IMR-90 (cell line): ENCODE measurements at regions not wholly inside any gene's neighbourhood (a gene's known extent, or its start where the extent isn't known, plus 50 kb on each side); places are given as distances from the start of the nearest gene placed in this dataset.
"Not testable (repeated sequence)": the region's sequence is repeated elsewhere in the genome, so short reads cannot be mapped to it uniquely, and the experiment has no call there.

Experiments used
- BHLHE40 ChIP-seq: fragments of 150-350 bp; IDR thresholded peaks from 2 replicates; pipeline ENCODE4 v1.6.1; 2016; ENCODE audit warnings: mild to moderate bottlenecking, low read depth, low read length
- RCOR1 ChIP-seq: IDR thresholded peaks from 2 replicates; pipeline ENCODE4 v1.6.1; 2012; ENCODE audit warnings: mild to moderate bottlenecking, low read length, improper control_type of control experiment; ENCODE audit not compliant: insufficient replicate concordance
- TF ChIP-seq, protein P1 (sequence below): conservative IDR thresholded peaks from 2 replicates; pipeline ENCODE4 v1.5.1; 2012; ENCODE audit warnings: mild to moderate bottlenecking, low read depth, low read length, improper control_type of control experiment

DNA sequence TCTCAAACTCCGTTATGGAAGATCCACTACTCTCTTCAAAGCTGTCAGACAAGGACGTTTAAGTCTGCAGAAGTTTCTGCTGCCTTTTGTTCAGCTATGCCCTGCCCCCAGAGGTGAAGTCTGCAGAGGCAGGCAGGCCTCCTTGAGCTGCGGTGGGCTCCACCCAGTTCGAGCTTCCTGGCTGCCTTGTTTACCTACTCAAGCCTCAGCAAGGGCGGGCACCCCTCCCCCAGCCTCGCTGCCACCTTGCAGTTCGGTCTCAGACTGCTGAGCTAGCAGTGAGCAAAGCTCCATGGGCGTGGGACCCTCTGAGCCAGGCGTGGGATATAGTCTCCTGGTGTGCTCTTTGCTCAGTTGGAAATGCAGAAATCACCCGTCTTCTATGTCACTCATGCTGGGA, 65.4 kb downstream of the DSEL start:
- TF ChIP-seq, protein P1, sequence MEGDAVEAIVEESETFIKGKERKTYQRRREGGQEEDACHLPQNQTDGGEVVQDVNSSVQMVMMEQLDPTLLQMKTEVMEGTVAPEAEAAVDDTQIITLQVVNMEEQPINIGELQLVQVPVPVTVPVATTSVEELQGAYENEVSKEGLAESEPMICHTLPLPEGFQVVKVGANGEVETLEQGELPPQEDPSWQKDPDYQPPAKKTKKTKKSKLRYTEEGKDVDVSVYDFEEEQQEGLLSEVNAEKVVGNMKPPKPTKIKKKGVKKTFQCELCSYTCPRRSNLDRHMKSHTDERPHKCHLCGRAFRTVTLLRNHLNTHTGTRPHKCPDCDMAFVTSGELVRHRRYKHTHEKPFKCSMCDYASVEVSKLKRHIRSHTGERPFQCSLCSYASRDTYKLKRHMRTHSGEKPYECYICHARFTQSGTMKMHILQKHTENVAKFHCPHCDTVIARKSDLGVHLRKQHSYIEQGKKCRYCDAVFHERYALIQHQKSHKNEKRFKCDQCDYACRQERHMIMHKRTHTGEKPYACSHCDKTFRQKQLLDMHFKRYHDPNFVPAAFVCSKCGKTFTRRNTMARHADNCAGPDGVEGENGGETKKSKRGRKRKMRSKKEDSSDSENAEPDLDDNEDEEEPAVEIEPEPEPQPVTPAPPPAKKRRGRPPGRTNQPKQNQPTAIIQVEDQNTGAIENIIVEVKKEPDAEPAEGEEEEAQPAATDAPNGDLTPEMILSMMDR = not testable (repeated sequence)
- not testable (repeated sequence) for TF ChIP-seq RCOR1, BHLHE40
